Lower leg skin (tissue), 4 donors: ENCODE measurements at regions not wholly inside any gene's neighbourhood (a gene's known extent, or its start where the extent isn't known, plus 50 kb on each side); places are given as distances from the start of the nearest gene placed in this dataset.
"Not testable (repeated sequence)": the region's sequence is repeated elsewhere in the genome, so short reads cannot be mapped to it uniquely, and the experiment has no call there.

Experiments used
- DNase-seq, 2 donors: peaks; one replicate each; pipeline ENCODE4 v3.0.0-alpha.2; 2019; ENCODE audit warnings: low spot score in 2 of 2
- H3K4me3 ChIP-seq: fragments of 200-600 bp; sonication (generic); 2 replicates; pipeline ENCODE4 v1.5.1; 2017; ENCODE audit warnings: mild to moderate bottlenecking, low read depth; ENCODE audit not compliant: poor library complexity, severe bottlenecking
- POLR2A ChIP-seq, 2 donors: fragments of 450-650 bp; IDR thresholded peaks; one replicate each; pipeline ENCODE4 v1.6.1; 2016 to 2017; ENCODE audit warnings: antibody characterized with exemption in 2 of 2, mild to moderate bottlenecking in 1 of 2, moderate library complexity in 1 of 2
- WGBS, 2 donors: methylation state at CpG; one replicate each; pipeline ENCODE4 v1.1.5; 2018; 5-methylcytosine and 5-hydroxymethylcytosine counted together
- intact Hi-C: fragments of 100-400 bp; cut with DNase I; formaldehyde crosslinking; loops from one replicate; pipeline ENCODE4 v1.15.0; 2023; ENCODE audit warnings: low total_unique reads
- TF ChIP-seq, protein P1 (sequence below), 3 donors: fragments of 450-650 bp; IDR thresholded peaks; one replicate each; pipeline ENCODE4 v1.5.1; 2016; ENCODE audit warnings: antibody characterized with exemption in 3 of 3, mild to moderate bottlenecking in 3 of 3, moderate library complexity in 2 of 3

DNA sequence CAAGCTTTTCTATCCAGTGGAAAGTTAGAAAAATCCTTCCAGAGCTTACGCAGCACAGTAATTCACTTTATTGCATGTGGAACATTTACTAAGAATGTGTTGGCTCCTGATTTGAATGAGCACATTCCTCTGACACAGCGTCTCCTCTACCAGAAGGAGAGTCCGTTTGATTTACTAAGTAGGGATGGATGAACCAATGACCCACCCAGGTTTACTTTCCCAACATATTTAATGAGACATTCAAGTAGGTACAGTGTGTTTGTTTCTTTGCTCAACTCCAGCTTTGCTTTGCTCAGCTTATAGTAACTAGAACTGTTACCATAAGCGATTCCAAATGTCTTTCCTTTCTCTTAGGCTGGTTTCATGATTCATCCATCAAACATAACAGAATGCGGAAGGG lies 161.7 kb downstream of the SMARCA1 start:
- no peak for DNase-seq
- intact Hi-C loops, result no loop called here
- H3K4me3 ChIP-seq, result no peak overlapping the region
- 46 to 71% methylated on average over 5 of the region's 5 CpGs for WGBS, 2 donors
- TF ChIP-seq, protein P1, sequence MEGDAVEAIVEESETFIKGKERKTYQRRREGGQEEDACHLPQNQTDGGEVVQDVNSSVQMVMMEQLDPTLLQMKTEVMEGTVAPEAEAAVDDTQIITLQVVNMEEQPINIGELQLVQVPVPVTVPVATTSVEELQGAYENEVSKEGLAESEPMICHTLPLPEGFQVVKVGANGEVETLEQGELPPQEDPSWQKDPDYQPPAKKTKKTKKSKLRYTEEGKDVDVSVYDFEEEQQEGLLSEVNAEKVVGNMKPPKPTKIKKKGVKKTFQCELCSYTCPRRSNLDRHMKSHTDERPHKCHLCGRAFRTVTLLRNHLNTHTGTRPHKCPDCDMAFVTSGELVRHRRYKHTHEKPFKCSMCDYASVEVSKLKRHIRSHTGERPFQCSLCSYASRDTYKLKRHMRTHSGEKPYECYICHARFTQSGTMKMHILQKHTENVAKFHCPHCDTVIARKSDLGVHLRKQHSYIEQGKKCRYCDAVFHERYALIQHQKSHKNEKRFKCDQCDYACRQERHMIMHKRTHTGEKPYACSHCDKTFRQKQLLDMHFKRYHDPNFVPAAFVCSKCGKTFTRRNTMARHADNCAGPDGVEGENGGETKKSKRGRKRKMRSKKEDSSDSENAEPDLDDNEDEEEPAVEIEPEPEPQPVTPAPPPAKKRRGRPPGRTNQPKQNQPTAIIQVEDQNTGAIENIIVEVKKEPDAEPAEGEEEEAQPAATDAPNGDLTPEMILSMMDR (IDR thresholded peaks at IDR 0.05), result no peak
- no peak for TF ChIP-seq POLR2A (IDR thresholded peaks at IDR 0.05)

GRCh38 chrX:129360175-129360574 lies 163.1 kb downstream of the SMARCA1 start:
- TF ChIP-seq, protein P1 (IDR thresholded peaks at IDR 0.05), result no peak
- intact Hi-C loops, result no loop called here
- DNase-seq, result peak; percentile 15 to 76
- no peak overlapping the region for H3K4me3 ChIP-seq
- 31 to 59% methylated on average over 5 of the region's 5 CpGs for WGBS, 2 donors

- no peak for DNase-seq
- no peak overlapping the region for H3K4me3 ChIP-seq
- TF ChIP-seq, protein P1 (IDR thresholded peaks at IDR 0.05), result no peak
- no peak for TF ChIP-seq POLR2A (IDR thresholded peaks at IDR 0.05)
- WGBS, 2 donors, result 86 to 94% methylated on average over 2 of the region's 2 CpGs
- intact Hi-C loops, result no loop called here
These were observed 164.0 kb downstream of the SMARCA1 start for GRCh38 chrX:129359269-129359668.

GRCh38 chrX:129357428-129357827 lies 165.9 kb downstream of the SMARCA1 start:
- DNase-seq, H3K4me3 ChIP-seq, intact Hi-C loops: not testable (repeated sequence)
- WGBS, 2 donors, result 89 to 92% methylated on average over 4 of the region's 4 CpGs

DNA sequence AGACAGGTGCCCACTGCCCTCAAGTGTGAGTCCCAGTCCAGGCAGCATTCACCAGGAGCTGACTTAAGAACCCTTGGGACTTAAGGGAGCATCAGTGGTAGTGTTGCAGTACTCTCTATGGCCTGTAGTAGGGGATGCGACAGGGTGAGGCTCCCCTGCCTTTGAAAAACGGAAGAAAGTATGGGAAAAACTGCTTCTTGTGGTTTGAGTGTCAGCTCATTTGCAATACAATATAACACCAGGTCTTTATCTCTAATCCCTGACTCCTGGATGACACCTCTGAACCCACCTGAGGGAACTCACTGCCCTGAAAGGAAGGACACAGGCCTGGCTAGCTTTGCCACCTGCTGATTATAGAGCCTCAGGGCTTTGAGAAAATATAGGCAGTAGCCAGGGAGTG lies 176.0 kb downstream of the SMARCA1 start:
- DNase-seq, result no peak
- TF ChIP-seq POLR2A (IDR thresholded peaks at IDR 0.05), result no peak
- TF ChIP-seq, protein P1 (IDR thresholded peaks at IDR 0.05), result no peak
- WGBS, 2 donors, result 48 to 82% methylated on average over 2 of the region's 2 CpGs
- intact Hi-C loops, result no loop called here
- no peak overlapping the region for H3K4me3 ChIP-seq

DNA sequence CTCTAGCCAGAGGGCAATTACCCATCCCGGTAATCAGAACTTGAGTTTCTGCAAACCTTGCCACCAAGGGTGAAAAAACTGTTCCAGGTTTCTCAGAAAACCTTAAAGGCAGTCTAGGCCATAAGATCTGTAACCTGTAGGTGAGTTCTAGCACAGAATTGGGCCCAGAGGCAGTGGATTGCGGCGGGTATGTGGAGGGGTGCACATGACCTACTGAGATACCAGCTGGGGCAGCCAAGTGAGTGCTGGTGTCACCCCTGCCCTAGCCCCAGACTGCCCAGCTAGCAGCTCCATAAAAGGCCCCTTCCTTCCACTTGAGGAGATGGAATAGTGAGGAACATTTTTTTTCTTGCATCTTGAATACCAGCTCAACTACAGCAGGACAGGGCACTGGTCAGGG lies 176.7 kb downstream of the SMARCA1 start:
- 77 to 84% methylated on average over 3 of the region's 3 CpGs for WGBS, 2 donors
- TF ChIP-seq POLR2A (IDR thresholded peaks at IDR 0.05), result no peak
- TF ChIP-seq, protein P1 (IDR thresholded peaks at IDR 0.05), result no peak
- DNase-seq, result peak in 1 of 2 donors; percentile 68
- no peak overlapping the region for H3K4me3 ChIP-seq
- intact Hi-C loops, result no loop called here

DNA sequence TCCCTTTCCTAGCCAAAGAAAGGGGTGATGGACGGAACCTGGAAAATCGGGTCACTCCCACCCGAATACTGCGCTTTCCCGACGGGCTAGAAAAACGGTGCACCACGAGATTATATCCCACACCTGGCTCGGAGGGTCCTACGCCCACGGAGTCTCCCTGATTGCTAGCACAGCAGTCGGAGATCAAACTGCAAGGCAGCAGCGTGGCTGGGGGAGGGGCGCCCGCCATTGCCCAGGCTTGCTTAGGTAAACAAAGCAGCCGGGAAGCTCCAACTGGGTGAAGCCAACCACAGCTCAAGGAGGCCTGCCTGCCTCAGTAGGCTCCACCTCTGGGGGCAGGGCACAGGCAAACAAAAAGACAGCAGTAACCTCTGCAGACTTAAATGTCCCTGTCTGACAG lies 186.0 kb downstream of the SMARCA1 start:
- DNase-seq, intact Hi-C loops, H3K4me3 ChIP-seq: not testable (repeated sequence)
- WGBS, 2 donors, result 76 to 82% methylated on average over 16 of the region's 16 CpGs
